Choroid plexus epithelial cell (primary cell): ENCODE measurements at regions not wholly inside any gene's neighbourhood (a gene's known extent, or its start where the extent isn't known, plus 50 kb on each side); places are given as distances from the start of the nearest gene placed in this dataset.

Experiments
- DNase-seq: peaks from one replicate; pipeline ENCODE4 v3.0.0-alpha.2; 2010; ENCODE audit warnings: low read depth
- H3K4me3 ChIP-seq: 2 replicates; pipeline ENCODE4 v1.5.1; 2011; ENCODE audit warnings: low read depth, mild to moderate bottlenecking, control low read depth, low read length, moderate library complexity
- CTCF ChIP-seq: conservative IDR thresholded peaks from 2 replicates; pipeline ENCODE4 v1.5.1; 2011; ENCODE audit warnings: low read depth, mild to moderate bottlenecking, control low read depth, inconsistent platforms, low read length, moderate library complexity

DNA sequence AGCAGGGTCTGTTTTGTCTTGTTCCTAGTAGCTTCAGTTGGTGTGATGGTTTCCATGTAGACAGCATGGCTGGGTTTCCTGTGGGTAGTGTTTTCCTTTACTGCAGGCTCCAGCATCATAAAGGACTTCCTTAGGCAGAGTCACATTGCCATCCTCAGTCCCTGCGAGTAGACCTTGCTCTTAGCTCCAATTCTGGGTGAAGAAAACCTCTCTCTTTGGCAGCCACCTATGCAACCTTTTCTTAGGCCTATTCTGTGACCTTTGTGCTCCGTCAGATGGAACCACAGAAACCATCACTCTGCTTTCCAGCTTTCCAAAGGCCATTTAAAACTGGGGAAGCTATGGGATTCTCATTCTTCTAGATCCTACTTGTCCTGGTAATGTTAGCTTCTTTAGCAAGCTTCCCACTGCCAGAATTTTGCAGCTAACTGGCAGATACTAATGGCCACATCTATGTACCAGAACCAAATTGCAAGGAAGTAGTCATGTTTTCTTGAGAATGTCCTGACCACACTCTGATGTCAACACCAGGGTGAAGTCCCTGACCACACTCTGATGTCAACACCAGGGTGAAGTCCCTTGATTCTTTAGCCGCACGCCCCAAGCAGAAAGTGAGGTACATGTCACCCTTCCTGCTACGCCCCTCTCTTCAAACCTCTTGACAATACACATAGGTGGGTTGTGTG lies 646.6 kb upstream of the HS3ST5 start:
- no peak overlapping the region for H3K4me3 ChIP-seq
- TF ChIP-seq CTCF, result no peak
- DNase-seq, result no peak

- TF ChIP-seq CTCF, result no peak
- no peak for DNase-seq
- H3K4me3 ChIP-seq, result no peak overlapping the region
Measured at GRCh38 chr6:114987281-114987680, 644.5 kb upstream of the HS3ST5 start.

DNA sequence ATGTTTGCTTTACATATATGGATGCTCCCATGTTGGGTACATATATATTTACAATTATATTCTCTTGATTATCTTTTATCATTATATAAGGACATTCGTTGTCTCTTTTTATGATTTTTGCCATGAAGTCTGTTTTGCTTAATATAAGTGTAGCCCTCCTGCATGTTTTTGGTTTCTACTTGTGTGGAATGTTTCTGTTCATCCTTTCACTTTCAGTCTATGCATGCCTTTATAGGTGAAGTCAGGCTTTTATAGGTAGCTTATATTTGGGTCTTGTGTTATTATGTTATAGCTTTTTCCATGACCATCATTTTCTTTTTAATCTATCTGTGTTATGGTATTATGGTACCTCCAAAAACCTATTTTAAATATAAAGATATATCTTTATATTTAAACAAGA lies 612.5 kb upstream of the HS3ST5 start:
- no peak overlapping the region for H3K4me3 ChIP-seq
- TF ChIP-seq CTCF, result no peak
- DNase-seq, result no peak

- TF ChIP-seq CTCF, result no peak
- no peak for DNase-seq
- H3K4me3 ChIP-seq, result no peak overlapping the region
Measured at GRCh38 chr6:114952229-114952628, 609.4 kb upstream of the HS3ST5 start.

DNA sequence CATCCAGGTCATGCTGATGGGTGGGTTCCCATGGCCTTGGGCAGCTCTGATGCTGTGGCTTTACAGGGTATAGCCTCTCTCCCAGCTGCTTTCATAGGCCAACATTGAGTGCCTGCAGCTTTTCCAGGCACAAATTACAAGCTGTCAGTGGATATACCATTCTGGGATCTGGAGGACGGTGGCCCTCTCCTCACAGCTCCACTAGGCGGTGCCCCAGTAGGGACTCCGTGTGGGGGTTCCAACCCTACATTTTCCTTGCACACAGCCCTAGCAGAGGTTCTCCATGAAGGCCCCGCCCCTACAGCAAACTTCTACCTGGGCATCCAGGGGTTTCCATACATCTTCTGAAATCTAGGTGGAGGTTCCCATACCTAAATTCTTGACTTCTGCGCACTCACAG lies 602.6 kb upstream of the HS3ST5 start:
- TF ChIP-seq CTCF, result no peak
- H3K4me3 ChIP-seq, result no peak overlapping the region
- DNase-seq, result no peak

DNA sequence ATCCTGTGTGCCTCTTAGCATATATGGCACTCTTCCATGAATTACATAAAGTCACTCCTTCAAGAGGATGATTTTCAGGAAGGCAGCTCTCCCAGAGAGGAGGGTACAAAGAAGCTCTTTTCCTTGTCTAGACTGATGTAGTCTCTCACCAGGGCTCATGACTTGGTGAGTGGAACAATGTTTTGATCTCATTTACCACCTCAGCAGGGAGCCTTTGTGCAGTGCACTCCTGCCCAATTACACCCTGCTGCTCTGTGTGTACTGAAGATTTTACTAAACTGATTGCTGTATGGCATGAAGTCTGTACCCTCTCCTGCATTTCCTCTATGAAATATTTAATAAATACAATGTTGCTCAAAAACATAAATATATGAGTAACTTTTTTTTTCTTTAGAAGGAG lies 598.3 kb upstream of the HS3ST5 start:
- no peak overlapping the region for H3K4me3 ChIP-seq
- no peak for TF ChIP-seq CTCF
- DNase-seq, result no peak

DNA sequence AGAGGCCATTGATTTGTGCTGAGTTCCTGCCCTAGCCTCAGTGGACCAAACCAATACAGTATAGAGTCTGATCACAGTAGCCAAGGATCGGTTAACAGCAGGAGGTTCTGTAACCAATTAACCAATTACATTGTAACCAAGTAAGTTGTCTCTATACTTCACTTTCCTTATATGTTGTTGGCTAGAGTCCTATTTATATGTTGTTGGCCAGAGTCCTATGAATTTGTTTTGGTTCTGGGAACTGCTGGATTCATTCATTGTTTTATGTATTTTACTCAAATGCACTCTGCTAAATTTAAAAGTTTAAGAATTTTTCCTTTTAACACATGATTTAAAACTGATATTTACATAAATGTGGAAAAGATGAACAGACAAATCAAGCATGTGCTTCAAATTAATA lies 597.4 kb upstream of the HS3ST5 start:
- H3K4me3 ChIP-seq, result no peak overlapping the region
- DNase-seq, result no peak
- TF ChIP-seq CTCF, result no peak
